DOHH2 (cell line): ENCODE measurements at regions not wholly inside any gene's neighbourhood (a gene's known extent, or its start where the extent isn't known, plus 50 kb on each side); places are given as distances from the start of the nearest gene placed in this dataset.

Experiments
- H3F3A ChIP-seq: fragments of 200-600 bp; sonication (generic), shearing (Covaris generic); 2 replicates; pipeline ENCODE4 v1.6.0; 2016; ENCODE audit warnings: antibody characterized with exemption, mild to moderate bottlenecking; ENCODE audit not compliant: control insufficient read depth, insufficient read depth
- H3K27ac ChIP-seq: fragments of 200-600 bp; sonication (generic); 2 replicates; pipeline ENCODE4 v1.5.1; 2014; ENCODE audit warnings: low read depth, mild to moderate bottlenecking, low read length, moderate library complexity
- H3K27me3 ChIP-seq: fragments of 200-600 bp; sonication (generic); 2 replicates; pipeline ENCODE4 v1.6.1; 2014; ENCODE audit warnings: mild to moderate bottlenecking, low read length, mixed read lengths; ENCODE audit not compliant: control insufficient read depth
- H3K36me3 ChIP-seq: fragments of 200-600 bp; sonication (generic); 2 replicates; pipeline ENCODE4 v1.6.1; 2014; ENCODE audit warnings: mild to moderate bottlenecking, low read length, moderate library complexity, mixed read lengths; ENCODE audit not compliant: control insufficient read depth
- H3K4me1 ChIP-seq: fragments of 200-600 bp; sonication (generic); 2 replicates; pipeline ENCODE4 v1.6.1; 2014; ENCODE audit warnings: mild to moderate bottlenecking, low read length, mixed read lengths; ENCODE audit not compliant: control insufficient read depth
- H3K4me2 ChIP-seq: fragments of 200-600 bp; sonication (generic); 2 replicates; pipeline ENCODE4 v1.6.0; 2014; ENCODE audit warnings: mild to moderate bottlenecking, low read length, moderate library complexity
- H3K4me3 ChIP-seq: fragments of 200-600 bp; sonication (generic); 2 replicates; pipeline ENCODE4 v1.5.1; 2014; ENCODE audit warnings: mild to moderate bottlenecking, low read length, mixed read lengths
- H3K79me2 ChIP-seq: fragments of 200-600 bp; sonication (generic); 2 replicates; pipeline ENCODE4 v1.6.1; 2014; ENCODE audit warnings: mild to moderate bottlenecking, low read length, mixed read lengths; ENCODE audit not compliant: control insufficient read depth
- H3K9me2 ChIP-seq: fragments of 200-600 bp; sonication (generic); replicated peaks from 2 replicates; pipeline ENCODE4 v1.6.1; 2014; ENCODE audit warnings: mild to moderate bottlenecking, low read length, mixed read lengths; ENCODE audit not compliant: control insufficient read depth
- H3K9me3 ChIP-seq: fragments of 200-600 bp; sonication (generic); 2 replicates; pipeline ENCODE4 v1.6.1; 2014; ENCODE audit warnings: antibody characterized with exemption, low read length, mixed read lengths; ENCODE audit not compliant: control insufficient read depth, insufficient read depth
- H4K20me1 ChIP-seq: fragments of 200-600 bp; sonication (generic); 2 replicates; pipeline ENCODE4 v1.6.0; 2014; ENCODE audit warnings: low read depth, mild to moderate bottlenecking, antibody characterized with exemption, low read length, moderate library complexity; ENCODE audit not compliant: control insufficient read depth, insufficient read depth
- EZH2phosphoT487 ChIP-seq: fragments of 200-600 bp; sonication (generic); IDR thresholded peaks from 2 replicates; pipeline ENCODE4 v1.6.1; 2017; ENCODE audit warnings: borderline replicate concordance, mild to moderate bottlenecking, antibody characterized with exemption, low read length, moderate library complexity, mixed read lengths
- TF ChIP-seq, protein P1 (sequence below): fragments of 200-600 bp; sonication (generic); IDR thresholded peaks from one replicate; pipeline ENCODE4 v1.5.1; 2014; ENCODE audit warnings: antibody characterized with exemption, mild to moderate bottlenecking, low read depth, low read length; ENCODE audit not compliant: poor library complexity, severe bottlenecking

DNA sequence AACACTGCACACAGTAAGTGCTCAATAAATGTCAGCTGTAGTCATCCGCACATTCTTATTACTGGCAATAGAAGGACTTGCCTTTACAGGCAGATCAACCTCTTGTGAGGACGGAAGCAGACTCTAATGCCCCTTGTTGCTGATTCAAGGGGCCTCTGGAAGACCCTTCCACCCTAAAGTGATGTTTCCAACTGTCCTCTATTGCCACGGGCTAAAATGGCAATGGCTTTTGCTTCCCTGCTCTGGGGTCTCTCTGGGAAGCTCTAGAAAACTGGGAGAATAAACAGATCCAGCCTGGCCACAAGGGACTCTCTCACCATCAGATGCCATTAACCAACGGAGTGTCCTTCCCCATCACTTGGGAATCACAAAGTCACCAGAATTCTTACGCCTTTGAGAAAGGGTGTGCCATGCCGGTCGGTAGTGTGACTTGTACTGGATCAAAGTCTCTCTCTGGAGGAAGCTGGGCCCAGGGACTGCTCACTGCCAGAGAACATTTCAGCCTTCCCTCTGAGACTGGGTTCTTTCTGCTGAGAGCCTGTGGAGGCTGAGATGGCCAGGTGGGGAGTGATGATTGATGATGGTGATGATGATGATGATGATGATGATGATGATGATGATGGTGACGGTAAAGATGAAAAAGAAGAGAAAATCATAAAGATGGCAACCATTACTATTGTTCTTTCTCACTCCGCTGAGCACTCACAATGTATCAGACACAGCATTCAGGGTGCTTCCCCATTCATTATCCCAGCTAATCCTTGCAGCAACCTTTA is 146.8 kb downstream of the CYLD start:
- H3K27me3 ChIP-seq = no peaks in the 10 kb centered on the region
- no peak overlapping the region for H3K27ac ChIP-seq
- no peaks in the 10 kb centered on the region for H3K9me3 ChIP-seq
- H3K4me3 ChIP-seq = no peak overlapping the region
- no peaks in the 10 kb centered on the region for H4K20me1 ChIP-seq
- H3K79me2 ChIP-seq = no peaks in the 10 kb centered on the region
- H3F3A ChIP-seq = no peaks in the 10 kb centered on the region
- no peak for TF ChIP-seq EZH2phosphoT487
- TF ChIP-seq, protein P1, sequence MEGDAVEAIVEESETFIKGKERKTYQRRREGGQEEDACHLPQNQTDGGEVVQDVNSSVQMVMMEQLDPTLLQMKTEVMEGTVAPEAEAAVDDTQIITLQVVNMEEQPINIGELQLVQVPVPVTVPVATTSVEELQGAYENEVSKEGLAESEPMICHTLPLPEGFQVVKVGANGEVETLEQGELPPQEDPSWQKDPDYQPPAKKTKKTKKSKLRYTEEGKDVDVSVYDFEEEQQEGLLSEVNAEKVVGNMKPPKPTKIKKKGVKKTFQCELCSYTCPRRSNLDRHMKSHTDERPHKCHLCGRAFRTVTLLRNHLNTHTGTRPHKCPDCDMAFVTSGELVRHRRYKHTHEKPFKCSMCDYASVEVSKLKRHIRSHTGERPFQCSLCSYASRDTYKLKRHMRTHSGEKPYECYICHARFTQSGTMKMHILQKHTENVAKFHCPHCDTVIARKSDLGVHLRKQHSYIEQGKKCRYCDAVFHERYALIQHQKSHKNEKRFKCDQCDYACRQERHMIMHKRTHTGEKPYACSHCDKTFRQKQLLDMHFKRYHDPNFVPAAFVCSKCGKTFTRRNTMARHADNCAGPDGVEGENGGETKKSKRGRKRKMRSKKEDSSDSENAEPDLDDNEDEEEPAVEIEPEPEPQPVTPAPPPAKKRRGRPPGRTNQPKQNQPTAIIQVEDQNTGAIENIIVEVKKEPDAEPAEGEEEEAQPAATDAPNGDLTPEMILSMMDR = no peak
- no peaks in the 10 kb centered on the region for H3K36me3 ChIP-seq
- no peaks in the 10 kb centered on the region for H3K9me2 ChIP-seq
- no peaks in the 10 kb centered on the region for H3K4me1 ChIP-seq
- no peak overlapping the region for H3K4me2 ChIP-seq

DNA sequence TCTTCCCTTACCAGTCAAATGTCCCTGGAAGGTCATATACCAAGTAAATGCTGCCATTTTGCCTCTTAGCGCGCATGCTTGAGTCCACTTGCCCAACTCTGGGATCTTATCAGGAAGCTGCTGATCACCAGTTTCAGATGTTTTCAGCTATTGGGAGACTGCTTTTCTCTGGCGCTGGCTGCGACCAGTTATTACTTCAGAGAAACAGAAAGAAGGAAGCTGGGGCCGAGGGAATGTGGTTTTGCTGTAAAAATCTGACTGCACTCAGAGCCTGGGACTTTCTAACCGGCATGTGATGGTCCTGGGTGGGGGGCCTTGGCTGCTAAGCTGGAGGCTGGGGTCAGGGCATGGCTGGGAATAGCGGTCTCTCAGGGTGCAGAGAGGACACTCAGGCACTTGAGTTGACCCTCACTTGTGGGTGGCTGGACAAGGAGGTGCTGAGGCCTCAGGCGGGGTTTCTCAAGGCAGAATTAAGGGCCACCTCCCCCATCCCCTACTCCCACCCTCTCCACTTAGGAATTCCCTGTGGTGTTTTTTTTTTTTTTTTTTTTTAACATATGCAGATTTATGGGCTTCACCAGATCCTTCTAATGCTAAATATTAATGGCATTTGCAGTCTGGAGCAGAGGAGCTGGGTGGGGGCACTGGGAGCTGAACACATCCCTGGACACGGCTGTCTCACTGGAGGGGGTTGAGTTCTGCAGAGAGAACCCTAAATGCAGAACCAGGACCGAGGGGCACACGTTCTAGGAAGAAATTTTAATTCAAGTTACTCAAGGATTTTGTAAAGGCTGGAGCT is 145.8 kb downstream of the CYLD start:
- Histone ChIP-seq H3K36me3 (no peaks in the 10 kb centered on the region), H3F3A (no peaks in the 10 kb centered on the region), H3K79me2 (no peaks in the 10 kb centered on the region), H3K27ac (no peak overlapping the region), H3K27me3 (no peaks in the 10 kb centered on the region), H4K20me1 (no peaks in the 10 kb centered on the region), H3K4me1 (no peaks in the 10 kb centered on the region), H3K9me3 (no peaks in the 10 kb centered on the region), H3K4me3 (no peak overlapping the region), H3K4me2 (no peak overlapping the region), H3K9me2 (no peaks in the 10 kb centered on the region)
- TF ChIP-seq EZH2phosphoT487 = no peak
- TF ChIP-seq, protein P1 = no peak

DNA sequence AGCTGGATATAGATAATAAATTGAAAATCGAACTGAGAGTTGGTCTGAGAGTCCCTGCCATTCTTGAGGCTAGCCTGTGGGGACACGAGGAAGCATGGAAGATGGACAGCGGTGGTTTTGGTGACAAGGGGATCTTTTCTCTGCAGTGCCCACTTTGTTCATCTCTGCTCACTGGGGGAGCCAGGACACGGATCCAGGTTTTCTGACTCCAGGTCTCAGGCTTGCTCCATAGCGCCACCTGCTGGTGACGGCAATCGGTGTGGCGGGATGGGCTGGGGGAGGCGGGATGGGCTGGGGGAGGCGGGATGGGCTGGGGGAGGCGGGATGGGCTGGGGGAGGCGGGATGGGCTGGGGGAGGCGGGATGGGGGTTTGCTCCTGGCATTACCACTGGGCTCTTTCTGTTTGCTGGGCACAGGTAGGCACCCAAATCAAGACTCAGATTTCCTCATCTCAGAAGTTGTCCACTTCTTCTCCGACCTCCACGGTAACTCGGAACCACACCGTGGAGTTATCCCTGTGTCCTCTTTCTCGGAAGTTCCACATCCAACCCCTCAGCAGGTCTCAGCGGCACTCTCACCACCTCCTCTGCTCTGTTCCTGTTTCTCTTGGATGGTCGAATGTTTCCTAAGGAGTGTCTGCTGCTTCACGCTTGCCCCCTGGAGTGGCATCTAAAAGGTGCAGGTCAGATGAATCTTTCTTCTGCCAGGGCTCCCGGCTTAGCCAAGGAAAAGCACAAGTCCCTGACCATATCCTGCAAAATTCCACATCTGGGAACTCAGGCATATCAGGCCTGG is 142.4 kb downstream of the CYLD start:
- no peaks in the 10 kb centered on the region for H3F3A ChIP-seq
- H3K36me3 ChIP-seq = no peaks in the 10 kb centered on the region
- H4K20me1 ChIP-seq = no peaks in the 10 kb centered on the region
- no peaks in the 10 kb centered on the region for H3K79me2 ChIP-seq
- H3K4me1 ChIP-seq = no peaks in the 10 kb centered on the region
- H3K4me2 ChIP-seq = no peak overlapping the region
- no peak overlapping the region for H3K4me3 ChIP-seq
- H3K27me3 ChIP-seq = no peaks in the 10 kb centered on the region
- no peaks in the 10 kb centered on the region for H3K9me3 ChIP-seq
- no peak overlapping the region for H3K27ac ChIP-seq
- H3K9me2 ChIP-seq = no peaks in the 10 kb centered on the region
- TF ChIP-seq, protein P1 = peak; percentile 52
- no peak for TF ChIP-seq EZH2phosphoT487
